Prostate gland (tissue), 2 donors: ENCODE measurements at regions not wholly inside any gene's neighbourhood (a gene's known extent, or its start where the extent isn't known, plus 50 kb on each side); places are given as distances from the start of the nearest gene placed in this dataset.

Experiments
- CTCF ChIP-seq, 4 experiments: fragments of 200-600 bp in 2 of 4; fragments of 450-650 bp in 2 of 4; sonication (generic) in 2 of 4; IDR thresholded peaks; 1 replicate in 3 of 4; 2 replicates in 1 of 4; pipeline ENCODE4 v1.5.1; 2016 to 2019; ENCODE audit warnings: antibody characterized with exemption in 4 of 4, mild to moderate bottlenecking in 2 of 4, moderate library complexity in 2 of 4
- POLR2A ChIP-seq: fragments of 450-650 bp; IDR thresholded peaks from one replicate; pipeline ENCODE4 v1.6.1; 2016; ENCODE audit warnings: antibody characterized with exemption, mild to moderate bottlenecking
- POLR2AphosphoS5 ChIP-seq: sonication (generic); formaldehyde crosslinking; IDR thresholded peaks from one replicate; pipeline ENCODE4 v1.6.1; 2017; ENCODE audit warnings: antibody characterized with exemption

- no peak for TF ChIP-seq POLR2A
- TF ChIP-seq CTCF (IDR thresholded peaks at IDR 0.05): no peak
- no peak for TF ChIP-seq POLR2AphosphoS5
Measured at GRCh38 chr18:30149585-30149984, 893.0 kb downstream of the DSC3 start.
